HEK293T (cell line): ENCODE measurements at regions not wholly inside any gene's neighbourhood (a gene's known extent, or its start where the extent isn't known, plus 50 kb on each side); places are given as distances from the start of the nearest gene placed in this dataset.
"Not testable (repeated sequence)": the region's sequence is repeated elsewhere in the genome, so short reads cannot be mapped to it uniquely, and the experiment has no call there.

Source experiments
- CTCF ChIA-PET: fragments of 350-600 bp; formaldehyde crosslinking; extraction: SDS; loops from one replicate; lab custom pipeline; 2021; ENCODE audit warnings: antibody characterized with exemption, inconsistent platforms; lab: Yijun Ruan, JAX
- POLR2A ChIA-PET: fragments of 350-600 bp; formaldehyde crosslinking; extraction: SDS; loops from one replicate; lab custom pipeline; 2020; ENCODE audit warnings: antibody characterized with exemption, inconsistent platforms; lab: Yijun Ruan, JAX
- DNase-seq: peaks from one replicate; pipeline ENCODE4 v3.0.0; 2012; ENCODE audit warnings: mixed read lengths; ENCODE audit errors: extremely low spot score
- ARNT ChIP-seq: fragments of 450-650 bp; IDR thresholded peaks from 2 replicates; pipeline ENCODE4 v1.6.1; 2017; ENCODE audit warnings: mild to moderate bottlenecking
- BHLHE40 ChIP-seq: fragments of 450-650 bp; IDR thresholded peaks from 2 replicates; pipeline ENCODE4 v1.6.1; 2016; ENCODE audit warnings: mild to moderate bottlenecking, moderate library complexity, borderline replicate concordance
- CTBP1 ChIP-seq: fragments of 450-650 bp; IDR thresholded peaks from 2 replicates; pipeline ENCODE4 v1.6.1; 2016; ENCODE audit warnings: borderline replicate concordance
- ELF4 ChIP-seq: fragments of 450-650 bp; IDR thresholded peaks from 2 replicates; pipeline ENCODE4 v1.6.1; 2017; ENCODE audit warnings: antibody characterized with exemption
- FOXA1 ChIP-seq: fragments of 450-650 bp; IDR thresholded peaks from 2 replicates; pipeline ENCODE4 v1.6.1; 2016; ENCODE audit warnings: mild to moderate bottlenecking
- FOXK2 ChIP-seq: fragments of 450-650 bp; IDR thresholded peaks from 2 replicates; pipeline ENCODE4 v1.6.1; 2016; ENCODE audit warnings: mild to moderate bottlenecking
- FOXM1 ChIP-seq: fragments of 450-650 bp; IDR thresholded peaks from 2 replicates; pipeline ENCODE4 v1.6.1; 2017; ENCODE audit warnings: mild to moderate bottlenecking, borderline replicate concordance
- HDGF ChIP-seq: fragments of 450-650 bp; IDR thresholded peaks from 2 replicates; pipeline ENCODE4 v1.6.1; 2017; ENCODE audit warnings: antibody characterized with exemption, borderline replicate concordance
- L3MBTL2 ChIP-seq: fragments of 450-650 bp; conservative IDR thresholded peaks from 2 replicates; pipeline ENCODE4 v1.6.1; 2016; ENCODE audit warnings: mild to moderate bottlenecking
- LEF1 ChIP-seq: fragments of 450-650 bp; IDR thresholded peaks from 2 replicates; pipeline ENCODE4 v1.6.1; 2017; ENCODE audit warnings: mild to moderate bottlenecking, borderline replicate concordance
- NFRKB ChIP-seq: fragments of 450-650 bp; IDR thresholded peaks from 2 replicates; pipeline ENCODE4 v1.6.1; 2016; ENCODE audit warnings: mild to moderate bottlenecking, moderate library complexity
- PKNOX1 ChIP-seq: fragments of 450-650 bp; IDR thresholded peaks from 2 replicates; pipeline ENCODE4 v1.6.1; 2016
- SP1 ChIP-seq: fragments of 450-650 bp; IDR thresholded peaks from 2 replicates; pipeline ENCODE4 v1.6.1; 2017
- SUZ12 ChIP-seq: fragments of 450-650 bp; IDR thresholded peaks from 2 replicates; pipeline ENCODE4 v1.6.1; 2016; ENCODE audit warnings: mild to moderate bottlenecking
- TARDBP ChIP-seq: fragments of 450-650 bp; IDR thresholded peaks from 2 replicates; pipeline ENCODE4 v1.6.1; 2016
- ZNF384 ChIP-seq: fragments of 450-650 bp; IDR thresholded peaks from 2 replicates; pipeline ENCODE4 v1.6.1; 2016

- ChIA-PET CTCF (interaction anchor here (0.6 to 0.8 kb wide), 3 partner anchors 10 to 208 kb away, joined by 3 to 5 read pairs (median 3); no protein-coding TSS in a partner anchor), POLR2A (no interaction called here)
- DNase-seq, result no peak
- TF ChIP-seq FOXA1, result no peak
- TF ChIP-seq LEF1, result no peak
- no peak for TF ChIP-seq FOXK2
- no peak for TF ChIP-seq L3MBTL2
- no peak for TF ChIP-seq CTBP1
- no peak for TF ChIP-seq FOXM1
- TF ChIP-seq ARNT, result no peak
- no peak for TF ChIP-seq HDGF
- no peak for TF ChIP-seq ELF4
- no peak for TF ChIP-seq PKNOX1
- no peak for TF ChIP-seq ZNF384
- TF ChIP-seq TARDBP, result no peak
- no peak for TF ChIP-seq BHLHE40
- no peak for TF ChIP-seq NFRKB
- TF ChIP-seq SP1, result no peak
- no peak for TF ChIP-seq SUZ12
Measured at GRCh38 chr6:159415540-159415939, 246.3 kb downstream of the FNDC1 start.

- POLR2A ChIA-PET, result no interaction called here
- CTCF ChIA-PET, result no interaction called here
- TF ChIP-seq BHLHE40, result no peak
- no peak for TF ChIP-seq FOXK2
- no peak for TF ChIP-seq LEF1
- no peak for TF ChIP-seq FOXA1
- TF ChIP-seq CTBP1, result no peak
- no peak for TF ChIP-seq ZNF384
- DNase-seq, result no peak
Measured at GRCh38 chr6:159414711-159415110, 245.5 kb downstream of the FNDC1 start.

GRCh38 chr6:159407211-159407780 lies 238.1 kb downstream of the FNDC1 start:
- POLR2A ChIA-PET, DNase-seq, CTCF ChIA-PET: not testable (repeated sequence)

- ChIA-PET CTCF (no interaction called here), POLR2A (no interaction called here)
- DNase-seq, result no peak
- TF ChIP-seq TARDBP (no peak), FOXA1 (no peak), LEF1 (no peak), FOXK2 (no peak), ELF4 (no peak)
Measured at GRCh38 chr6:159404296-159404695, 235.1 kb downstream of the FNDC1 start.

- no peak for DNase-seq
- ChIA-PET POLR2A (no interaction called here), CTCF (no interaction called here)
- TF ChIP-seq SP1, result no peak
- no peak for TF ChIP-seq LEF1
- TF ChIP-seq HDGF, result no peak
- TF ChIP-seq NFRKB, result no peak
Measured at GRCh38 chr6:159400826-159401225, 231.6 kb downstream of the FNDC1 start.

- POLR2A ChIA-PET, result no interaction called here
- no peak for DNase-seq
- CTCF ChIA-PET, result no interaction called here
- no peak for TF ChIP-seq TARDBP
- no peak for TF ChIP-seq LEF1
- no peak for TF ChIP-seq ARNT
- TF ChIP-seq FOXM1, result no peak
- TF ChIP-seq SUZ12, result no peak
- no peak for TF ChIP-seq BHLHE40
- no peak for TF ChIP-seq CTBP1
- no peak for TF ChIP-seq ZNF384
- no peak for TF ChIP-seq FOXA1
- no peak for TF ChIP-seq SP1
- TF ChIP-seq NFRKB, result no peak
Measured at GRCh38 chr6:159399751-159400221, 230.6 kb downstream of the FNDC1 start.

- ChIA-PET POLR2A (no interaction called here), CTCF (no interaction called here)
- no peak for DNase-seq
Measured at GRCh38 chr6:159398633-159399032, 229.4 kb downstream of the FNDC1 start.

More at GRCh38 chr6:159398633-159399032, 229.4 kb downstream of the FNDC1 start:
- TF ChIP-seq ARNT, result no peak
- TF ChIP-seq L3MBTL2, result no peak
- no peak for TF ChIP-seq LEF1
- TF ChIP-seq FOXM1, result no peak
- TF ChIP-seq PKNOX1, result no peak
- no peak for TF ChIP-seq NFRKB
- TF ChIP-seq HDGF, result no peak
- TF ChIP-seq BHLHE40, result no peak
- no peak for TF ChIP-seq ZNF384
- TF ChIP-seq FOXA1, result no peak
- no peak for TF ChIP-seq FOXK2
- no peak for TF ChIP-seq TARDBP
- no peak for TF ChIP-seq ELF4
